IMR-90 (cell line): ENCODE measurements at regions not wholly inside any gene's neighbourhood (a gene's known extent, or its start where the extent isn't known, plus 50 kb on each side); places are given as distances from the start of the nearest gene placed in this dataset.
"Not testable (repeated sequence)": the region's sequence is repeated elsewhere in the genome, so short reads cannot be mapped to it uniquely, and the experiment has no call there.

Source experiments
- CEBPB ChIP-seq: IDR thresholded peaks from 2 replicates; pipeline ENCODE4 v1.6.1; 2012; ENCODE audit warnings: low read depth, low read length, improper control_type of control experiment
- CHD1 ChIP-seq: IDR thresholded peaks from 2 replicates; pipeline ENCODE4 v1.6.1; 2012; ENCODE audit warnings: low read depth, low read length, improper control_type of control experiment
- MXI1 ChIP-seq: IDR thresholded peaks from 2 replicates; pipeline ENCODE4 v1.6.1; 2012; ENCODE audit warnings: low read depth, mild to moderate bottlenecking, low read length, moderate library complexity, borderline replicate concordance
- NFE2L2 ChIP-seq: fragments of 150-350 bp; IDR thresholded peaks from 2 replicates; pipeline ENCODE4 v1.6.1; 2016; ENCODE audit warnings: low read depth, mild to moderate bottlenecking, low read length
- POLR2A ChIP-seq: IDR thresholded peaks from 2 replicates; pipeline ENCODE4 v1.6.1; 2012; ENCODE audit warnings: mild to moderate bottlenecking, low read depth, low read length
- RAD21 ChIP-seq: IDR thresholded peaks from 2 replicates; pipeline ENCODE4 v1.6.1; 2012; ENCODE audit warnings: low read length, improper control_type of control experiment
- RFX5 ChIP-seq: IDR thresholded peaks from 2 replicates; pipeline ENCODE4 v1.8.0; 2012; ENCODE audit warnings: low read depth, mild to moderate bottlenecking, low read length, moderate library complexity
- SMC3 ChIP-seq: fragments of 150-350 bp; IDR thresholded peaks from 2 replicates; pipeline ENCODE4 v1.6.1; 2016; ENCODE audit warnings: low read depth, mild to moderate bottlenecking, antibody characterized with exemption, low read length, moderate library complexity
- TF ChIP-seq, protein P1 (sequence below): conservative IDR thresholded peaks from 2 replicates; pipeline ENCODE4 v1.5.1; 2012; ENCODE audit warnings: mild to moderate bottlenecking, low read depth, low read length, improper control_type of control experiment

DNA sequence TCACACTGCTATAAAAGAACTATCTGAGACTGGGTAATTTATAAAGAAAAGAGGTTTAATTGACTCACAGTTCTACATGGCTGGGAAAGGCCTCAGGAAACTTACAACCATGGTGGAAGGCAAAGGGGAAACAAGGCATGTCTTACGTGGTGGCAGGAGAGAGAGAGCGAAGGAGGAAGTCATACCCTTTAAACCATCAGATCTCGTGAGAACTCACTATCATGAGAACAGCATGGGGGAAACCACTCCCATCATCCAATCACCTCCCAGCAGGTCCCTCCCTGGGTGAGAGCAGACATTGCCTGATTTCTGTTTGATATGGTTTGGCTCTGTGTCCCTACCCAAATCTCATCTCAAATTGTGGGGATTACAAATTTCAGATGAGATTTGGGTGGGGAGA lies 86.9 kb upstream of the CTDP1 start:
- TF ChIP-seq, protein P1, sequence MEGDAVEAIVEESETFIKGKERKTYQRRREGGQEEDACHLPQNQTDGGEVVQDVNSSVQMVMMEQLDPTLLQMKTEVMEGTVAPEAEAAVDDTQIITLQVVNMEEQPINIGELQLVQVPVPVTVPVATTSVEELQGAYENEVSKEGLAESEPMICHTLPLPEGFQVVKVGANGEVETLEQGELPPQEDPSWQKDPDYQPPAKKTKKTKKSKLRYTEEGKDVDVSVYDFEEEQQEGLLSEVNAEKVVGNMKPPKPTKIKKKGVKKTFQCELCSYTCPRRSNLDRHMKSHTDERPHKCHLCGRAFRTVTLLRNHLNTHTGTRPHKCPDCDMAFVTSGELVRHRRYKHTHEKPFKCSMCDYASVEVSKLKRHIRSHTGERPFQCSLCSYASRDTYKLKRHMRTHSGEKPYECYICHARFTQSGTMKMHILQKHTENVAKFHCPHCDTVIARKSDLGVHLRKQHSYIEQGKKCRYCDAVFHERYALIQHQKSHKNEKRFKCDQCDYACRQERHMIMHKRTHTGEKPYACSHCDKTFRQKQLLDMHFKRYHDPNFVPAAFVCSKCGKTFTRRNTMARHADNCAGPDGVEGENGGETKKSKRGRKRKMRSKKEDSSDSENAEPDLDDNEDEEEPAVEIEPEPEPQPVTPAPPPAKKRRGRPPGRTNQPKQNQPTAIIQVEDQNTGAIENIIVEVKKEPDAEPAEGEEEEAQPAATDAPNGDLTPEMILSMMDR: not testable (repeated sequence)
- TF ChIP-seq CEBPB, POLR2A, CHD1, RFX5, SMC3, MXI1, NFE2L2, RAD21: not testable (repeated sequence)
